NCI-H146 treated with DMSO at 0.1 percent for 48 hours (cell line): ENCODE measurements at regions not wholly inside any gene's neighbourhood (a gene's known extent, or its start where the extent isn't known, plus 50 kb on each side); places are given as distances from the start of the nearest gene placed in this dataset.
"Not testable (repeated sequence)": the region's sequence is repeated elsewhere in the genome, so short reads cannot be mapped to it uniquely, and the experiment has no call there.

Source experiments
- DNase-seq: peaks from one replicate; lab custom pipeline; 2025; ENCODE audit not compliant: unreplicated experiment; lab: John Stamatoyannopoulos, UW

- peak; percentile 16 for DNase-seq
Observed at GRCh38 chrX:25442499-25442898, 426.7 kb upstream of the ARX start.

- DNase-seq = no peak
Observed at GRCh38 chrX:25433307-25433706, 417.5 kb upstream of the ARX start.

GRCh38 chrX:25432396-25432795 is 416.6 kb upstream of the ARX start:
- DNase-seq = no peak

GRCh38 chrX:25427873-25428555 is 412.2 kb upstream of the ARX start:
- DNase-seq = no peak

- DNase-seq = not testable (repeated sequence)
Observed at GRCh38 chrX:25404163-25404562, 388.4 kb upstream of the ARX start.

- DNase-seq = no peak
Observed at GRCh38 chrX:25389266-25389665, 373.5 kb upstream of the ARX start.

- DNase-seq = peak; percentile 15
Observed at GRCh38 chrX:25383196-25383595, 367.4 kb upstream of the ARX start.

GRCh38 chrX:25356456-25356855 is 340.7 kb upstream of the ARX start:
- DNase-seq = no peak

- peak; percentile 66 for DNase-seq
Observed at GRCh38 chrX:25344161-25344936, 328.6 kb upstream of the ARX start.

- DNase-seq = no peak
Observed at GRCh38 chrX:25343060-25343459, 327.3 kb upstream of the ARX start.

GRCh38 chrX:25337841-25338240 is 322.1 kb upstream of the ARX start:
- DNase-seq = no peak

GRCh38 chrX:25300994-25301393 is 285.2 kb upstream of the ARX start:
- no peak for DNase-seq

GRCh38 chrX:25296850-25297249 is 281.1 kb upstream of the ARX start:
- DNase-seq = no peak

GRCh38 chrX:25295466-25295865 is 279.7 kb upstream of the ARX start:
- no peak for DNase-seq

- DNase-seq = no peak
Observed at GRCh38 chrX:25290132-25290531, 274.4 kb upstream of the ARX start.

GRCh38 chrX:25288676-25289075 is 272.9 kb upstream of the ARX start:
- no peak for DNase-seq

- no peak for DNase-seq
Observed at GRCh38 chrX:25287521-25287920, 271.8 kb upstream of the ARX start.

GRCh38 chrX:25285598-25285997 is 269.8 kb upstream of the ARX start:
- no peak for DNase-seq

GRCh38 chrX:25279510-25279909 is 263.7 kb upstream of the ARX start:
- no peak for DNase-seq

GRCh38 chrX:25278341-25278740 is 262.6 kb upstream of the ARX start:
- DNase-seq = no peak

GRCh38 chrX:25277574-25277973 is 261.8 kb upstream of the ARX start:
- peak; percentile 1 for DNase-seq

GRCh38 chrX:25275159-25275558 is 259.4 kb upstream of the ARX start:
- DNase-seq = no peak

GRCh38 chrX:25241461-25241860 is 225.7 kb upstream of the ARX start:
- no peak for DNase-seq
